OCI-LY7 (cell line): ENCODE measurements at regions not wholly inside any gene's neighbourhood (a gene's known extent, or its start where the extent isn't known, plus 50 kb on each side); places are given as distances from the start of the nearest gene placed in this dataset.

ENCODE experiments used
- BruUV-seq: library from RNA; stranded (reverse); fragments of 400-500 nt; replicated peaks from 2 replicates; lab custom pipeline; 2021; lab: Mats Ljungman, UMichigan
- CTCF ChIA-PET: fragments of 300-600 bp; sonication (Branson Sonifier 250); formaldehyde crosslinking; loops from one replicate; lab custom pipeline; 2022; ENCODE audit warnings: antibody characterized with exemption; ENCODE audit not compliant: unreplicated experiment; lab: Charles Lee
- POLR2A ChIA-PET: fragments of 300-600 bp; sonication (Branson Sonifier 250); formaldehyde crosslinking; loops from one replicate; lab custom pipeline; 2022; ENCODE audit warnings: antibody characterized with exemption; lab: Charles Lee
- DNase-seq: peaks from one replicate; pipeline ENCODE4 v3.0.0-alpha.2; 2015; ENCODE audit warnings: low spot score
- H2AFZ ChIP-seq: fragments of 200-600 bp; sonication (generic), shearing (Covaris generic); 2 replicates; pipeline ENCODE4 v1.6.1; 2014; ENCODE audit warnings: mild to moderate bottlenecking, antibody characterized with exemption, low read length, moderate library complexity
- H3K27ac ChIP-seq: fragments of 200-600 bp; sonication (generic); 2 replicates; pipeline ENCODE4 v1.5.1; 2014; ENCODE audit warnings: mixed run types, low read depth, mild to moderate bottlenecking, moderate library complexity, low read length, inconsistent platforms; ENCODE audit not compliant: poor library complexity, severe bottlenecking
- H3K36me3 ChIP-seq: fragments of 200-600 bp; sonication (generic); 2 replicates; pipeline ENCODE4 v1.6.1; 2014; ENCODE audit warnings: mild to moderate bottlenecking, antibody characterized with exemption, low read length, moderate library complexity, mixed read lengths; ENCODE audit not compliant: insufficient read depth
- H3K4me1 ChIP-seq: fragments of 200-600 bp; sonication (generic); 2 replicates; pipeline ENCODE4 v1.5.1; 2014; ENCODE audit warnings: mild to moderate bottlenecking, low read length; ENCODE audit not compliant: insufficient read depth, poor library complexity, severe bottlenecking
- H3K4me2 ChIP-seq: fragments of 200-600 bp; sonication (generic); 2 replicates; pipeline ENCODE4 v1.6.1; 2014; ENCODE audit warnings: mild to moderate bottlenecking, low read length
- H3K4me3 ChIP-seq: fragments of 200-600 bp; sonication (generic); 2 replicates; pipeline ENCODE4 v1.5.1; 2014; ENCODE audit warnings: mild to moderate bottlenecking, low read depth, low read length; ENCODE audit not compliant: poor library complexity, severe bottlenecking
- H3K79me2 ChIP-seq: fragments of 200-600 bp; sonication (generic); 2 replicates; pipeline ENCODE4 v1.6.1; 2016; ENCODE audit warnings: low read depth, mild to moderate bottlenecking, low read length, moderate library complexity, mixed read lengths; ENCODE audit not compliant: insufficient read depth
- H3K9me2 ChIP-seq: fragments of 200-600 bp; sonication (generic); 2 replicates; pipeline ENCODE4 v1.6.1; 2016; ENCODE audit warnings: mild to moderate bottlenecking, low read length, mixed read lengths; ENCODE audit not compliant: insufficient read depth
- H3K9me3 ChIP-seq: fragments of 200-600 bp; sonication (generic); 2 replicates; pipeline ENCODE4 v1.6.1; 2014; ENCODE audit warnings: mild to moderate bottlenecking, mixed run types, low read length, mixed read lengths
- H4K20me1 ChIP-seq: fragments of 200-600 bp; sonication (generic); 2 replicates; pipeline ENCODE4 v1.6.1; 2014; ENCODE audit warnings: mild to moderate bottlenecking, antibody characterized with exemption, low read length, moderate library complexity, mixed read lengths; ENCODE audit not compliant: insufficient read depth
- CTCF ChIP-seq: fragments of 200-600 bp; sonication (generic); conservative IDR thresholded peaks from 2 replicates; pipeline ENCODE4 v1.5.1; 2014; ENCODE audit warnings: mild to moderate bottlenecking, antibody characterized with exemption, low read length, moderate library complexity, mixed read lengths
- EZH2phosphoT487 ChIP-seq: fragments of 200-600 bp; sonication (generic); IDR thresholded peaks from 2 replicates; pipeline ENCODE4 v1.6.1; 2018; ENCODE audit warnings: low read depth, borderline replicate concordance, mild to moderate bottlenecking, mixed run types, antibody characterized with exemption, low read length, moderate library complexity, mixed read lengths
- intact Hi-C: fragments of 100-400 bp; cut with micrococcal nuclease; formaldehyde crosslinking; loops from one replicate; pipeline ENCODE4 v1.10.0; 2022; ENCODE audit not compliant: unreplicated experiment

- Histone ChIP-seq H3K79me2 (no peaks in the 10 kb centered on the region), H3K4me1 (no peaks in the 10 kb centered on the region), H3K27ac (no peak overlapping the region), H4K20me1 (no peaks in the 10 kb centered on the region), H3K36me3 (no peaks in the 10 kb centered on the region), H3K4me3 (no peak overlapping the region), H3K9me3 (no peaks in the 10 kb centered on the region), H3K4me2 (no peak overlapping the region), H3K9me2 (no peaks in the 10 kb centered on the region), H2AFZ (no peak overlapping the region)
- no TSS peak for BruUV-seq
- CTCF ChIA-PET: no interaction called here
- DNase-seq: no peak
- POLR2A ChIA-PET: no interaction called here
- TF ChIP-seq CTCF (no peak), EZH2phosphoT487 (no peak)
- intact Hi-C loops: no loop called here
Observed at GRCh38 chr11:130585545-130585944, 137.1 kb downstream of the ADAMTS15 start.

GRCh38 chr11:130587658-130588057 lies 139.2 kb downstream of the ADAMTS15 start:
- POLR2A ChIA-PET: no interaction called here

GRCh38 chr11:130588471-130588870 lies 140.0 kb downstream of the ADAMTS15 start:
- no peak overlapping the region for H3K4me3 ChIP-seq
- ChIA-PET POLR2A (no interaction called here), CTCF (no interaction called here)
- no peak overlapping the region for H2AFZ ChIP-seq
- H3K36me3 ChIP-seq: no peaks in the 10 kb centered on the region
- TF ChIP-seq EZH2phosphoT487 (no peak), CTCF (no peak)
- intact Hi-C loops: no loop called here
- BruUV-seq: no TSS peak
- H3K4me1 ChIP-seq: no peaks in the 10 kb centered on the region
- no peak overlapping the region for H3K27ac ChIP-seq
- no peaks in the 10 kb centered on the region for H3K9me2 ChIP-seq
- H4K20me1 ChIP-seq: no peaks in the 10 kb centered on the region
- no peaks in the 10 kb centered on the region for H3K79me2 ChIP-seq
- DNase-seq: no peak
- H3K9me3 ChIP-seq: no peaks in the 10 kb centered on the region
- no peak overlapping the region for H3K4me2 ChIP-seq

More at GRCh38 chr11:130587658-130588057, 139.2 kb downstream of the ADAMTS15 start:
- TF ChIP-seq CTCF (no peak), EZH2phosphoT487 (no peak)
- Histone ChIP-seq H3K36me3 (no peaks in the 10 kb centered on the region), H3K4me3 (no peak overlapping the region), H3K79me2 (no peaks in the 10 kb centered on the region), H3K4me1 (no peaks in the 10 kb centered on the region), H3K9me2 (no peaks in the 10 kb centered on the region), H3K4me2 (no peak overlapping the region), H2AFZ (no peak overlapping the region), H3K27ac (no peak overlapping the region), H3K9me3 (no peaks in the 10 kb centered on the region), H4K20me1 (no peaks in the 10 kb centered on the region)
- CTCF ChIA-PET: no interaction called here
- no TSS peak for BruUV-seq
- intact Hi-C loops: no loop called here
- DNase-seq: no peak
